PFSK-1 (cell line): ENCODE measurements at regions not wholly inside any gene's neighbourhood (a gene's known extent, or its start where the extent isn't known, plus 50 kb on each side); places are given as distances from the start of the nearest gene placed in this dataset.

Source experiments
- FOXP2 ChIP-seq: optimal IDR thresholded peaks from 2 replicates; pipeline ENCODE3; 2011; ENCODE audit warnings: borderline replicate concordance, control low read depth, inconsistent platforms; ENCODE audit not compliant: insufficient read depth; ENCODE audit errors: extremely low read length, extremely low read depth
- POLR2AphosphoS5 ChIP-seq: IDR thresholded peaks from 2 replicates; pipeline ENCODE4 v1.6.1; 2012; ENCODE audit warnings: low read depth, mild to moderate bottlenecking, control low read depth, low read length, moderate library complexity
- REST ChIP-seq, 2 experiments: IDR thresholded peaks; 2 replicates each; pipeline versions ENCODE4 v1.6.1 to v1.8.0; 2011 to 2012; ENCODE audit warnings: low read depth in 2 of 2, low read length in 2 of 2, control low read depth in 1 of 2, inconsistent platforms in 1 of 2, mild to moderate bottlenecking in 1 of 2, moderate library complexity in 1 of 2; ENCODE audit not compliant: insufficient read depth in 1 of 2
- SIN3A ChIP-seq: IDR thresholded peaks from 2 replicates; pipeline ENCODE4 v1.6.1; 2012; ENCODE audit warnings: mild to moderate bottlenecking, low read length, moderate library complexity, borderline replicate concordance; ENCODE audit not compliant: insufficient read depth
- TAF1 ChIP-seq: IDR thresholded peaks from 2 replicates; pipeline ENCODE4 v1.6.1; 2012; ENCODE audit warnings: low read length, control low read depth, borderline replicate concordance; ENCODE audit not compliant: insufficient read depth

GRCh38 chr5:73365990-73366667 is 82.4 kb downstream of the FOXD1 start:
- TF ChIP-seq TAF1 (no peak), REST (IDR thresholded peaks at IDR 0.05; ENCODE audit: insufficient read depth in 1 of 2, low read depth in 2 of 2, low read length in 2 of 2) (no peak)

DNA sequence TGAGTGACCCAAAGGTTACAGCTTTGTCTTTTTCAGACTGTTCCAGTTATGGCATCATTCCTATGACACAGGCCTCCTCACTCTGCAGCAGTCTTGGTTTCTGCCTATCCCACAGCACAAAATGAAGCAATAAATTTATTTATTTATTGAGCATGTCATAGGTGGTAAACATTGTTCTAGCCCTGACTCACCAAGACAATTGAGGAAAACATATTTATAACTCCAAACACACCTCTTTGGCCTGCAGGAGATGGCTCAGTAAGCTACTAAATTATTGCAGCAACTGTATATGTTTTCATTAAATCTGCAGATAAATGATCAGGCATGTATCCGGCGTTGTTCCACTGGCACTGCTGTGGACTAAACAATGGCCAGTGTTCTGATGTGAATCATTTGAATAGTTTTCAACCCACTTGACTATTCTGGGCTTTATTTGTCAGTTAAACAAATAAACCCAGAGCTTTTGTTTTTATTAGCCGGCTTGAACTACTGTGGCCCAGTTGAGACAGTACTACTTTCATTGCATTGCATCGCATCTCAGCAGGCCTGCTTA is 83.2 kb downstream of the FOXD1 start:
- TF ChIP-seq FOXP2 (no peak), POLR2AphosphoS5 (no peak), REST (IDR thresholded peaks at IDR 0.05; ENCODE audit: insufficient read depth in 1 of 2, low read depth in 2 of 2, low read length in 2 of 2) (no peak), SIN3A (no peak), TAF1 (no peak)

DNA sequence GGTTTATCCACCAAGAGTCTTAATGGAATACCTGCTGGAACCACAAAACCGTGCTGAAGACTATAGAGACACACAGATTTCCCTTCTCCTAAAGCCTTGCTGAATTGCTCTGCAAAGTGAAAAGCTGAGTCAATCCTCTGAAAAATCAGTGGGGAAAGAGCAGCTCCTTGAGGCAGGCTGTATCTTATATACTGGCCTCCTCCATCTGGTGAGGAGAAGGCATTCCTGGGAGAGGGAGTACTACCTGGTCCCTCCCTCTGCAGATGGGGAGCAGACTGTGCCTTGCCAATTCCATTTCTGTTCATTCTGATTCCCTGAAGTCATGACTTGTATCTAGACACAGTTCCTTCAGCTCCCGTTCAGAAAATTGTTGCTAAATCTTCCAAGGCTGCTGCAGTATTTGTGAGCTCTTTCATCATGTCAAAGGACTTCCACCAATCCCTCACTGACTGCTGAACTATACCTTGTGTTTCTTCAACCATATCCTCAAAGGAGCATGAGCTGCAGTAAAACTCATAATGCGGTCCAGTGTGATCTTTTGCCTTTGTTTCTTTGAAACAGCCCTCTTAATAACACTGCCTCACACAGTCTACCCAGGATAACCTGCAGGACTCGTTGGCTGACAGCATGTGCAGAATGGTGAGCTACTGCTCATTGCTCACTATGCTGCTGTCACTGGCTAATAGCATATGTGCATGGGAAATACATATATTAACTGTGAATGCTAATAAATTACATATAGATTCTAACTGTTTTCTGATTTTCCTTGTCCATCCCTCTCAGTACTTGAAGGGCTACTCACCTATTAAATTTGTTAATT is 84.5 kb downstream of the FOXD1 start:
- TF ChIP-seq FOXP2 (no peak), TAF1 (no peak), REST (IDR thresholded peaks at IDR 0.05; ENCODE audit: insufficient read depth in 1 of 2, low read depth in 2 of 2, low read length in 2 of 2) (no peak), POLR2AphosphoS5 (no peak), SIN3A (no peak)

DNA sequence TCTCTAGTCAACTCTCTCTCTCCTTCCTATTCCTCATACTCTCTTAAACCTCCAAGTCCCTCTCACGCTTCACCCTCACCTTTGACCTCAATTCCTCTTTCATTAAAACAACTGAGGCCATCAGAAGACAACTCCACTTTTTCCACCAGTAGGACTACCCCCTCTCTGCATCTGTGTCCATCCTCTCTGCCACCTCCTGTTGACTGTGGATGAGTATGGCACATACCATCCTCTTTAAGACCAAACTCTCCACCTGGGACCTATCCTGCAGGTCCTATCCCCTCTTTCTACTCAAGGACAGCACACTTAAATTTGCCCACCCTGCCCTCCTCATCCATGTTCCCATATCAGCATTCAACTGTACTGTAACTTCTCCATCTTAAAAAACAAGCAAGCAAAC is 89.2 kb downstream of the FOXD1 start:
- TF ChIP-seq SIN3A (no peak), FOXP2 (no peak), TAF1 (no peak), POLR2AphosphoS5 (no peak), REST (IDR thresholded peaks at IDR 0.05; ENCODE audit: insufficient read depth in 1 of 2, low read depth in 2 of 2, low read length in 2 of 2) (no peak)
